H9 (cell line): ENCODE measurements at regions not wholly inside any gene's neighbourhood (a gene's known extent, or its start where the extent isn't known, plus 50 kb on each side); places are given as distances from the start of the nearest gene placed in this dataset.

Experiments used
- DNase-seq: peaks from one replicate; pipeline ENCODE4 v3.0.0-alpha.2; 2017
- H2AFZ ChIP-seq: one replicate; pipeline ENCODE4 v1.6.1; 2013; ENCODE audit warnings: mild to moderate bottlenecking, low read length, control low read depth, moderate library complexity
- H2AK5ac ChIP-seq: 2 replicates; pipeline ENCODE4 v1.6.1; 2013; ENCODE audit warnings: low read length, control low read depth, mixed read lengths; ENCODE audit not compliant: insufficient read length
- H2BK120ac ChIP-seq: one replicate; pipeline ENCODE4 v1.6.1; 2013; ENCODE audit warnings: low read depth, mild to moderate bottlenecking, low read length, control low read depth, inconsistent platforms; ENCODE audit not compliant: poor library complexity, severe bottlenecking
- H2BK12ac ChIP-seq: 2 replicates; pipeline ENCODE4 v1.6.1; 2013; ENCODE audit warnings: low read length, control low read depth, mixed read lengths, low read depth; ENCODE audit not compliant: insufficient read length
- H2BK15ac ChIP-seq: 2 replicates; pipeline ENCODE4 v1.6.1; 2013; ENCODE audit warnings: low read depth, low read length, control low read depth
- H2BK20ac ChIP-seq: one replicate; pipeline ENCODE4 v1.6.1; 2013; ENCODE audit warnings: low read depth, mild to moderate bottlenecking, low read length, control low read depth, inconsistent platforms; ENCODE audit not compliant: poor library complexity, severe bottlenecking
- H2BK5ac ChIP-seq: 2 replicates; pipeline ENCODE4 v1.6.1; 2013; ENCODE audit warnings: low read length, control low read depth, mixed read lengths; ENCODE audit not compliant: insufficient read length
- H3K14ac ChIP-seq: 2 replicates; pipeline ENCODE4 v1.6.1; 2013; ENCODE audit warnings: low read length, control low read depth; ENCODE audit not compliant: insufficient read depth
- H3K18ac ChIP-seq: 2 replicates; pipeline ENCODE4 v1.6.1; 2013; ENCODE audit warnings: low read depth, mild to moderate bottlenecking, mixed read lengths, low read length, control low read depth; ENCODE audit not compliant: insufficient read length
- H3K23ac ChIP-seq: 2 replicates; pipeline ENCODE4 v1.6.1; 2013; ENCODE audit warnings: low read length, control low read depth, mixed read lengths, low read depth; ENCODE audit not compliant: insufficient read length
- H3K23me2 ChIP-seq: 2 replicates; pipeline ENCODE4 v1.6.1; 2013; ENCODE audit warnings: low read depth, mild to moderate bottlenecking, mixed read lengths, low read length, control low read depth; ENCODE audit not compliant: insufficient read length, poor library complexity, severe bottlenecking
- H3K27ac ChIP-seq: 2 replicates; pipeline ENCODE4 v1.5.1; 2013; ENCODE audit warnings: low read length, control low read depth, mixed read lengths, low read depth; ENCODE audit not compliant: insufficient read length
- H3K27me3 ChIP-seq: 2 replicates; pipeline ENCODE4 v1.6.1; 2013; ENCODE audit warnings: low read length, control low read depth, inconsistent platforms; ENCODE audit not compliant: insufficient read depth
- H3K4ac ChIP-seq: 2 replicates; pipeline ENCODE4 v1.6.1; 2013; ENCODE audit warnings: low read depth, mild to moderate bottlenecking, control low read depth, inconsistent platforms, low read length, moderate library complexity
- H3K4me1 ChIP-seq: 2 replicates; pipeline ENCODE4 v1.6.1; 2013; ENCODE audit warnings: low read length, control low read depth, inconsistent platforms; ENCODE audit not compliant: insufficient read depth
- H3K4me2 ChIP-seq: 2 replicates; pipeline ENCODE4 v1.6.1; 2013; ENCODE audit warnings: low read length, control low read depth, mixed read lengths; ENCODE audit not compliant: insufficient read length, insufficient read depth
- H3K56ac ChIP-seq: 2 replicates; pipeline ENCODE4 v1.6.1; 2013; ENCODE audit warnings: low read depth, mild to moderate bottlenecking, mixed read lengths, low read length, control low read depth; ENCODE audit not compliant: insufficient read length
- H3K79me1 ChIP-seq: 2 replicates; pipeline ENCODE4 v1.6.1; 2013; ENCODE audit warnings: low read depth, mild to moderate bottlenecking, moderate library complexity, low read length, control low read depth, inconsistent platforms; ENCODE audit not compliant: insufficient read depth, poor library complexity, severe bottlenecking
- H3K79me2 ChIP-seq: 2 replicates; pipeline ENCODE4 v1.6.1; 2013; ENCODE audit warnings: low read length, control low read depth, inconsistent platforms; ENCODE audit not compliant: insufficient read depth
- H3K9ac ChIP-seq: 2 replicates; pipeline ENCODE4 v1.6.1; 2013; ENCODE audit warnings: low read length, control low read depth, mixed read lengths; ENCODE audit not compliant: insufficient read length; ENCODE audit errors: extremely low read depth
- H3K9me3 ChIP-seq: one replicate; pipeline ENCODE4 v1.6.1; 2013; ENCODE audit warnings: low read depth, low read length, inconsistent platforms; ENCODE audit not compliant: control insufficient read depth
- H3T11ph ChIP-seq: one replicate; pipeline ENCODE4 v1.6.1; 2013; ENCODE audit warnings: mild to moderate bottlenecking, low read length, control low read depth, inconsistent platforms
- H4K20me1 ChIP-seq: one replicate; pipeline ENCODE4 v1.6.1; 2013; ENCODE audit not compliant: control insufficient read depth, insufficient read length, insufficient read depth
- H4K5ac ChIP-seq: 2 replicates; pipeline ENCODE4 v1.6.1; 2013; ENCODE audit warnings: low read depth, mild to moderate bottlenecking, mixed read lengths, low read length, control low read depth; ENCODE audit not compliant: insufficient read length
- H4K8ac ChIP-seq: replicated peaks from 2 replicates; pipeline ENCODE4 v1.6.1; 2013; ENCODE audit warnings: low read length, control low read depth, mixed read lengths, low read depth; ENCODE audit not compliant: insufficient read length
- H4K91ac ChIP-seq: 2 replicates; pipeline ENCODE4 v1.6.1; 2013; ENCODE audit warnings: low read depth, mild to moderate bottlenecking, moderate library complexity, mixed read lengths, low read length, control low read depth; ENCODE audit not compliant: insufficient read length
- H3K27ac Mint-ChIP-seq, 3 experiments: 2 replicates in 2 of 3; 3 replicates in 1 of 3; pipeline ENCODE4 v1.8.0; 2020 to 2021; ENCODE audit warnings: mixed read lengths in 3 of 3, mild to moderate bottlenecking in 1 of 3, moderate library complexity in 1 of 3
- H3K27me3 Mint-ChIP-seq: 2 replicates; pipeline ENCODE4 v1.8.0; 2021; ENCODE audit warnings: low read depth, mild to moderate bottlenecking, moderate library complexity, mixed read lengths
- H3K36me3 Mint-ChIP-seq, 3 experiments: 2 replicates in 2 of 3; 3 replicates in 1 of 3; pipeline ENCODE4 v1.8.0; 2020 to 2021; ENCODE audit warnings: low read depth in 3 of 3, mixed read lengths in 3 of 3; ENCODE audit not compliant: insufficient read depth in 1 of 3
- H3K4me1 Mint-ChIP-seq, 2 experiments: 2 replicates each; pipeline ENCODE4 v1.8.0; 2020; ENCODE audit warnings: mixed read lengths in 2 of 2
- H3K4me3 Mint-ChIP-seq, 2 experiments: 2 replicates in 1 of 2; 3 replicates in 1 of 2; pipeline ENCODE4 v1.8.0; 2020 to 2021; ENCODE audit warnings: mild to moderate bottlenecking in 2 of 2, mixed read lengths in 2 of 2, moderate library complexity in 1 of 2
- H3K9me3 Mint-ChIP-seq, 2 experiments: 2 replicates in 1 of 2; 3 replicates in 1 of 2; pipeline ENCODE4 v1.8.0; 2020; ENCODE audit warnings: mild to moderate bottlenecking in 2 of 2, mixed read lengths in 2 of 2, moderate library complexity in 1 of 2
- WGBS: extraction: QIAGEN DNeasy Blood & Tissue Kit; methylation state at CpG from one replicate; pipeline ENCODE4 v1.1.7; 2013; ENCODE audit warnings: missing lambda C conversion rate, low lambda C conversion rate, mixed read lengths; ENCODE audit not compliant: insufficient read length; ENCODE audit errors: extremely low coverage; 5-methylcytosine and 5-hydroxymethylcytosine counted together
- TF ChIP-seq, protein P1 (sequence below): fragments of 200-600 bp; sonication (generic); conservative IDR thresholded peaks from 3 replicates; pipeline ENCODE4 v1.8.0; 2021; ENCODE audit warnings: antibody characterized with exemption, mild to moderate bottlenecking

GRCh38 chr9:575139-575538 is 266.4 kb upstream of the DMRT1 start:
- peaks cover 1% of the 10 kb centered on the region; the same call in 1 of the 2 replicates for H3K79me2 ChIP-seq
- no CpG with 5 or more reads among the region's 1 CpG for WGBS
- no peak overlapping the region for H2BK15ac ChIP-seq

More at GRCh38 chr9:575139-575538, 266.4 kb upstream of the DMRT1 start:
- H3K23me2 ChIP-seq = no peaks in the 10 kb centered on the region
- no peak overlapping the region for H3K14ac ChIP-seq
- no peak overlapping the region for H3K4ac ChIP-seq
- H3K27me3 ChIP-seq = no peaks in the 10 kb centered on the region
- H2AFZ ChIP-seq = no peak overlapping the region
- H2AK5ac ChIP-seq = no peak overlapping the region
- H3K36me3 Mint-ChIP-seq = peaks cover 16 to 20% (median 18%) of the 10 kb centered on the region in 3 experiments
- H3K9ac ChIP-seq = no peak overlapping the region
- TF ChIP-seq, protein P1, sequence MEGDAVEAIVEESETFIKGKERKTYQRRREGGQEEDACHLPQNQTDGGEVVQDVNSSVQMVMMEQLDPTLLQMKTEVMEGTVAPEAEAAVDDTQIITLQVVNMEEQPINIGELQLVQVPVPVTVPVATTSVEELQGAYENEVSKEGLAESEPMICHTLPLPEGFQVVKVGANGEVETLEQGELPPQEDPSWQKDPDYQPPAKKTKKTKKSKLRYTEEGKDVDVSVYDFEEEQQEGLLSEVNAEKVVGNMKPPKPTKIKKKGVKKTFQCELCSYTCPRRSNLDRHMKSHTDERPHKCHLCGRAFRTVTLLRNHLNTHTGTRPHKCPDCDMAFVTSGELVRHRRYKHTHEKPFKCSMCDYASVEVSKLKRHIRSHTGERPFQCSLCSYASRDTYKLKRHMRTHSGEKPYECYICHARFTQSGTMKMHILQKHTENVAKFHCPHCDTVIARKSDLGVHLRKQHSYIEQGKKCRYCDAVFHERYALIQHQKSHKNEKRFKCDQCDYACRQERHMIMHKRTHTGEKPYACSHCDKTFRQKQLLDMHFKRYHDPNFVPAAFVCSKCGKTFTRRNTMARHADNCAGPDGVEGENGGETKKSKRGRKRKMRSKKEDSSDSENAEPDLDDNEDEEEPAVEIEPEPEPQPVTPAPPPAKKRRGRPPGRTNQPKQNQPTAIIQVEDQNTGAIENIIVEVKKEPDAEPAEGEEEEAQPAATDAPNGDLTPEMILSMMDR = no peak
- H3K9me3 ChIP-seq = no peaks in the 10 kb centered on the region
- H3K18ac ChIP-seq = no peak overlapping the region
- no peak for DNase-seq
- H2BK120ac ChIP-seq = no peak overlapping the region
- no peak overlapping the region for H2BK20ac ChIP-seq
- H3K23ac ChIP-seq = no peak overlapping the region
- no peak overlapping the region for H3K4me3 Mint-ChIP-seq
- no peak overlapping the region for H2BK12ac ChIP-seq
- no peak overlapping the region for H4K8ac ChIP-seq
- no peaks in the 10 kb centered on the region; the same call in 1 of the 2 replicates for H3K4me1 ChIP-seq
- H2BK5ac ChIP-seq = no peak overlapping the region
- H3K27me3 Mint-ChIP-seq = no peaks in the 10 kb centered on the region; the same call in 1 of the 2 replicates
- no peaks in the 10 kb centered on the region for H4K20me1 ChIP-seq
- no peaks in the 10 kb centered on the region for H3K79me1 ChIP-seq
- H3K4me2 ChIP-seq = no peak overlapping the region
- peaks cover 15 to 16% of the 10 kb centered on the region in 2 experiments for H3K4me1 Mint-ChIP-seq
- H3K56ac ChIP-seq = no peak overlapping the region
- H4K91ac ChIP-seq = no peak overlapping the region
- no peak overlapping the region for H3K27ac ChIP-seq
- peaks cover 10 to 11% of the 10 kb centered on the region in 2 experiments for H3K9me3 Mint-ChIP-seq
- H3T11ph ChIP-seq = no peak overlapping the region
- no peak overlapping the region for H3K27ac Mint-ChIP-seq
- no peak overlapping the region for H4K5ac ChIP-seq
